AG08395 (cell line): ENCODE measurements at regions not wholly inside any gene's neighbourhood (a gene's known extent, or its start where the extent isn't known, plus 50 kb on each side); places are given as distances from the start of the nearest gene placed in this dataset.
"Not testable (repeated sequence)": the region's sequence is repeated elsewhere in the genome, so short reads cannot be mapped to it uniquely, and the experiment has no call there.

Experiments
- DNase-seq: peaks from one replicate; pipeline ENCODE4 v3.0.0; 2012; ENCODE audit warnings: mixed read lengths, low spot score

DNA sequence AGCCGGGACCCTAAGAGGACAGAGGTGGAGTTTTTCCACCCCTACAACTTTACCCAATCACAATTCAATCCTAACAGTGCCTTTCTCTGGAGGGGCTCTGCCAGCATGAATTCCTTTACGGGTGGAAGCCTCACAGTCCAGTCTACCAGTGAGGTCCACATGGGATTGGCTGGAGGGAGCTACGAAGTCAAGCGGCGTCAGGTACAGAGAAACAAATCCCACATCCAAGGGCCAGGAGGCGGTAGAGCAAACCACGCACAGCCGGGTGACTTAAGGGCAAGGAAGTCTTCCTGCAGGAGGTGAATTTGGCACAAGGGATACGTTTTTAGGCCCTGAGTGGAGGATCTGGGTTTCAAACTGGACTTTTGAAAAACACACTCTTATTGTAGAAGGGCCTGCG, 199.6 kb downstream of the UQCRFS1 start:
- DNase-seq, result no peak

DNA sequence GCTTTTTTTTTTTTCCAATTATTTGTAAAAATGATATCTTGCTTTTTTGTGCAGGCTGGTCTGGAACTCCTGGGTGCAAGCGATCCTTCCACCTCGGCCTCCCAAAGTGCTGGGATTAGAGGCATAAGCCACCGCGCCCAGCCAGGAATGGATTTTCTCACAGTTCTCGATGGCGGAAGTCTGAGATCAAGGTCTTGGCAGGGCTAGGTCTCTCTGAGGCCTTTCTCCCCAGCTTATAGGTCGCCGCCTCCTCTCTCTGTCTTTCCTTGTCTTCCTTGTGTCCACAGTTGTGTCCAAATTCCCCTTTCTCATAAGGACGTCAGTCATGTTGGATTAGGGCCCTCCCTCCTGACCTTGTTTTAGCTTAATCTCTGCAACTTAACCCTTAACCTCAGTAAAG, 200.5 kb downstream of the UQCRFS1 start:
- DNase-seq, result no peak

DNA sequence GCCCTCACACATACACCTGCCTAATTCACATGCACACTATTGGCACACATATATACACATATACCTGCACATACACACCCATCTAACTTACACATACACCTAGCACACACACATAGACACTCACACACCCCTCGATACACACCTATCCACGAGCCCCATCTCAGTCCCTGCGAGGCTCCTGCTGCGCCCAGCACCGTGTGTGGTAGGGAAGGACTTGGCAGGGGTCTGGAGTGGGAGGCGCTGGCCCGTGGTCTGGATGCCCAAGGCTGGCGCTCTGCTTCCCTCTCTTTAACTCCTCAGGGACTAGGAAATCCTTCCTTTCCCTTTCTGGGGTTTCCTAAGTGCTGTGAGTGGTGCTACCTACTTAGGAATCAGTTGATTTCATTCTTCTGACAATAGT, 202.7 kb downstream of the UQCRFS1 start:
- DNase-seq, result no peak

DNA sequence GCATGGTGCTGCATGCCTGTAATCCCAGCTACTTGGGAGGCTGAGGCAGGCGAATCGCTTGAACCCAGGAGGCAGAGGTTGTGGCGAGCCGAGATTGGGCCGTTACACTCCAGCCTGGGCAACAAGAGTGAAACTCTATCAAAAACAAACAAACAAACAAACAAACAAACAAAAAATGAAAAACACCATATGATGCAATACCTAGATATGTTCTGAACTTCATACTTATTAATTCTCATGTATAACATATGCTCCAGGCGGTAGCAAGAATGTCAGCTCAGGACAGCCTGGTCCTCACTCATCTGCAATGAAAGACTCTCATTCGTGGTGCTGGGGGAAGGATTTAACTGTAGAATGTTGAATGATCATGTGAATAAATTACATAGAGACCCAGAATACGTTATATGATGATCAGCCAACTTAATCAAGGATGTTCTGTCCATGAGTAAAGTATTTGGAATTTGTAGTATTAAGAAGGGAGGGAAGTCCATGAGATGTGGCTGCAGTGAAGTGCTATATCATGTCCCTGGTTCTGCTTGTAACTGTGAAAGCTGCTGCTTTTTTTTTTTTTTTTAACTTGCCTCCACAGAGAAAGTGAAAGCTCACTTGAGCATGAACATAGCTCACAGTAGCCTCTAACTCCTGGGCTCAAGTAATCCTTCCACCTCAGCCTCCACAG, 206.8 kb downstream of the UQCRFS1 start:
- peak; percentile 46 for DNase-seq

DNA sequence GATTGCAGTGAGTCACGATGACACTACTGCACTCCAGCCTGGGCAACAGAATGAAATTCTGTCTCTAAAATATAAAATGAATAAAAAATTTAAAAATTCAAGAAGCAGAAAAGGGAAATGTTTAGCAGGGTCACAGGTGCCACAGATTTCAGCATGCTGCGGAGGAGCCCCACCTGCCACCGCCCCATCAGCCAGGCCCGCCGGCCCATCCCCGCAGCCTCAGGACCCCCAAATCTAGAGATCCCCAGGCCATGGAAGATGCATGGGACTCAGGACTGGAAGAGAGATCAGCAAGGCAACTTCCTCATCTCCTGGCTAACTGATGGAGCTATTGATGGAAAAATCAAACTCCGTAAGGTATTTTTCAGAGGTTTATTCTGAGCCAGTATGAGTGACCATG, 208.2 kb downstream of the UQCRFS1 start:
- no peak for DNase-seq

DNA sequence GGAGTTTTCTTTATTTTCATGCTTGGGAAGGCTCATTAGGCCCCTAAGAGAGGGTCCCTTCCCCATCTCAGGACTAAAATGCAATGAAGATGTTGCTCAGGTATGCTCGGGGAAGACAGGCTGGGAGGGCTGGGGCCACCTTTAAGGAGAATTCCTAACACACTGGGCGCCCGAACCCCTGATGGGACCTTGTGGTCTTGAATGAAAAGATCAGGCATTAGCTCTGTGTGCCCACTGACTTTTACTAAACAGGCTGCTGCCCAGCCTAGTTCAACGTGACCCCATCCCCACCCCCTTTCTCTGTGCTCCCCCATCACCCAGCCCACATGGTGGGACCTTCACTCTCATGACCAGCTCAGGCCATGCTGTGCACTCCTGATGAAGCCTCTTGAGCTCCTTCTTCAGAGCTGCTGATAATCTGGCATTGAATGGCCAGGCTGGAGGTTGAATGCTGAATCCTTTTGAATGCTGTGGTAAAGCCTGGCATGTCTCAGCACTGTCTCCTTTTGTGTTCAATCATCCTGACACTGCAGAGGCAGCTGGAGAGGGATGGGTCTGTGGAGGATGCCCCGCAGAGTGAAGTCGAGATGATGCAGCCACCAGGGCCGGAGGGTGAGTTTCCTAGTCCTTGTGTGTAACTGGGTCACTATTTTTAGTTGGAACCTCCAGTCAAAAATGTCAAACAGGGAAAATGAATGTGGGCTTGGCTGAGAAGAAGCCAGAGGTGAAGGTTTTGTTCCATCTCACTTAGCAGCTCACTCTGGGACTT, 209.1 kb downstream of the UQCRFS1 start:
- no peak for DNase-seq

DNA sequence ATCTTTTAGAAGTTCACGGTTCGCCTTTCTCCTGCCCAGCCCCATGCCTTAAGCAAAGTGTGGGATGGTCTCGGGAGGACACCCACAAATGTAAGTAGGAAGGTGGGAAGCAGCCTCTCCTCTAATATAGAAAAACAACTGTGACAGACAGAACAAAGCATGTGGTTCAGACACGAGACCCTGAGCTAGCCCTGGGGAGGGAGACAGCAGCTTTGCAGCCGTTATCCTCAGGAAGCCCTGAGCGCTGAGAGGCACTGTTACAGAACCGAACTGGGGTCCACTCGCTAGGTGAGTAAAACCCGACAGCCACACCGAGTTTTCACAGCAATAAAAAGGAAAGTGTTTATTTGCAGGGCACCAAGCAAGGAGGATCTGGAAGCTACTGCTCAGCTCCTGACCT, 210.6 kb downstream of the UQCRFS1 start:
- no peak for DNase-seq

DNA sequence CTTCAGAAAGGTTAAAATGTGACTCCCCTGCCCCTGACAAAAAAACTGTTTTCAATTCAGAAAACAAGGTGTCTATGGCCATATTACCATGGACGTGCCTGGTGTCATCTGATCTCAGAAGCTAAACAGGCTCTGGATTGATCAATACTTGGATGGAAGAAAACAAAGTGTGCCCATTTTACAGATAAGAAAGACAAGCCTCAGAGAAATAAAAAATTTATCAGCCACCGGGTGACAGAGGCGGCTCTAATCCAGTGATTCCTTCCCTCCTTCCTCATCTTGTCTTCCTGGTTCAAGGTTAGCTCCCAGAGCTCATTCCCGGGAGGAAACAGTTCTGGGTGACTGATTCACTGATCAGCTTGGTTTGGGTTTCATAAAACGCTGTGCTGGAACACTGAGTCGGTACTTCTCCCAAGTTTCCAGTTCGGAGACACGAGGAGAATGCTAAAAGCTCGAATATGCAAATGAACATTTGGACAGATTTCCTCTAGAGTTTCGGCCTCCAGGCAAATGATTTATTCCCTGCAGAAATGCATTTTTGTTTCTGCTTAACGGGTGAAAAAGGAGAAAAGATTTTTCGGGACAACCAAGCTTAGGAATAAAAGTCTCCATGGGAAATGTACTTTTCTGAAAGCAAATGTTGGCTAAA, 211.2 kb downstream of the UQCRFS1 start:
- DNase-seq, result no peak

DNA sequence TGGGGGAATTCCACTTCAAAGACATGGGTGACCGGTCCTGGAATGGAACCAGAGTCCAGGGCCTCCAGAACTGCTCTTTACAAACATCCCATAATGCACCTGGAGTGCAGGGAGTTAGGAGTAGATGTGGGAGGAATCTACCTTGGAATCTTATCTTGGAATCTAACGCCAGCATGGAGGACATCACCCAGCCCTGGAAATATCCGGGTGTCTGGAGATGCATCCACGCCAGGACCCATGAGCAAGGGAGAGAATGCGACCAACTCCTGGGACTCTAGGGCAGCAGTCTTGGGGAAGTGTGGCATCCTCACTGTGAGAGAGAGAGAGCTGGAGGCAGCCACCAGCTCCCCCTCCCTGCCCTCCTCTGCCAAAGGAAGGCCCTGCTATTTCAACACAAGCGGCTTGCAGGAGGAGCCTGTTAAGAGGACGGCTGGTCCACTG, 211.8 kb downstream of the UQCRFS1 start:
- peak; percentile 11 for DNase-seq

DNA sequence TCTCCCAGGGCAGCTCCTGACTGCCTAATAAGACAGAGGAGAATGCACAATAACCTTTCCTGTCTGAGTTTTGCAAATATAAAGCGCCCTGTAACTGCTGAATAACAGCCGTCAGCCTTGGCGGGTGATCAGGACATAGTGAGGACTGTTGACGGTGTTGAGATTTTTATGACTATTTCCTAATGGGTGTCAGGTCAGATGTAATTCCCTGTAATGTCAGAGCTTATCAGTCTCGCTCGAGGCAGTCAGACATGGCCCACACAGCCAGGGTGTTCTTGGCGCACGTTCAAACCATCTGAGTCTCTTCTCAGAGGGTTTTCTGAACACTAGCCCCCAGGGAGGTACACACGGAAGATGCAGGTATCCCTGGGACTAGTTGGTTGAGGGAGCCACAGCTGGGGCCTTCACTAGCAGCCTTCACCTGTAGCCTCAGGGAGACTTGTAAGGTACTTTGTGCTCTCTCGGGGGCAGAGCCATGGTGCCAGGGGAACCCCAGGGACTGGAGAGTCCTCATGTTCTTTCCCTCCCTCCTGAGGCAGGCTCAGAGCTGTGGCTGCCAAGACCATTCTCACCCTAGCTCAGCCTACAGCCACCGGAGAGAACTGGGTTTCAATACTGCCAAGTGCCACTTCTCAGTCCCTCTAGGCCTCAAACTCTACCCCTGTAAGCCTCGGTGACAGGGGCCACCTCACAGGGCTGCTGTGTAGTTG, 213.1 kb downstream of the UQCRFS1 start:
- DNase-seq, result no peak

DNA sequence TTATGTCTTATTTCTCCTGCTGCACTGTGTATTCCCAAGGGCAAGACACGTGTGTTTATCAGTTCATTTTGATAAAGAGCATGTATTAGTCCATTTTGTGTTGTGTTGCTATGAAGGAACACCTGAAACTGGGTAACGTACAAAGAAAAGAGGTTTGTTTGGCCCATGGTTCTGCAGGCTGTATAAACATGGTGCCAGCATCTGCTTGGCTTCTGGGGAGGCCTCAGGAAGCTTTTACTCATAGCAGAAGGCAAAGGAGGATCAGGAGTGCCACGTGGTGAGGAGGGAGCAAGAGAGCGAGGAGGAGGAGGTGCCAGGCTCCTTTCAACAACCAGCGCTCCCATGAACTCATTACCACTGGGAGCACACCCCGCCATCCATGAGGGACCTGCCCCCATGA, 214.0 kb downstream of the UQCRFS1 start:
- no peak for DNase-seq

DNA sequence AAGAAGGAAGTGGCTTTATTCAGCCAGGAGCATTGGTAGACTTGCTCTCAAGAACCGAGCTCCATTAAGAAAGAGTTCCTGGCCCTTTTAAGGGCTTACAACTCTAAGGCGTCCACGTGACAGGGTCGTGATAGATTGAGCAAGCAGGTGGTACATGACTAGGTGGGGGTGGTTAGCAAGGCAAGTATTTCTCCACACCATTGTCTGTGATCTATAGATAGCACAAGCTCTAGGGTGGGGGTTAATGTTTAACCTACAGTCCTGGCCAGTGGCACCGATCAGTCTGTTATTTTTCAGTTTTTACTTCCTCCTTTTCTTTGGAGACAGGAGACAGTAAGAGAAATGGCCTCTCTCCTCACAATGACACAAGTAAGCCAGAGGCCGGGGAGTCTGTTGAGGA, 215.1 kb downstream of the UQCRFS1 start:
- not testable (repeated sequence) for DNase-seq

DNA sequence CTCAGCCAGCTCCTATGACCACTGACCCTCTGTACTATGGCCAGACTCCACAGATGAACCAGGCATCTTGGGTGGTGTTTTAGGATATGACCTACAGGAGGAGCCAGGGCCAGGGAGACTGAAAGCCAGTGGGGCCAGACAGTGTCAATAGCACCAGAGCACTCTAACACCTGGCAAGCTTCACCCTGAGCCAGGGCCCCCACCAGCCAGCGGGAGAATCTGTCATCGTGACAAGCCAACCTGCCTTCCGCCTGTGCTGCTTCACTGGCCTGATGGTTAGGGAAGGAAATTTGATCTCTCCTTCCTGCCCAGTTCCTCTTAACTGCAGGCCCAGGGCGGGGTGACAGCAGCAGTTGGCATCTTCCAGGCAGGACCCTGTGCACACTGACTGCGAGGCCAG, 222.4 kb downstream of the UQCRFS1 start:
- no peak for DNase-seq

DNA sequence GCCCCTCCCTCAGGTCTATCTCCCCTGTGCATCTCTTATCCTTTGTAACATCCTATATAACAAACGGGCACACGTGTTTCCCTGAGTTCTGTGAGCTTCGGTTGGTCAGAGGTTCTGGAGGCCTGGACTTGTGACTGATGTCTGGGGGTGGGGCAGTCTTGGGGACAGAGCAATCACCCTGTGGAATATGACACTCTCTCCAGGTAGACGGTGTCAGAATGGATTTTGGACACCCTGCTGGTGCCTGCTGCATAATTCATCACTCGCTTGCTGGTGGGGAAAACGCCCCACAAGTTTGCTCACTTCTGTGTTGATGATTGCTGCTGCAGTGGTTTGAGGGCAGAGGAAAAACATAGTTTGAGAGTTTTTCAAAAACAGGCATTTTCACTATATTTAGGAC, 223.2 kb downstream of the UQCRFS1 start:
- DNase-seq, result no peak

DNA sequence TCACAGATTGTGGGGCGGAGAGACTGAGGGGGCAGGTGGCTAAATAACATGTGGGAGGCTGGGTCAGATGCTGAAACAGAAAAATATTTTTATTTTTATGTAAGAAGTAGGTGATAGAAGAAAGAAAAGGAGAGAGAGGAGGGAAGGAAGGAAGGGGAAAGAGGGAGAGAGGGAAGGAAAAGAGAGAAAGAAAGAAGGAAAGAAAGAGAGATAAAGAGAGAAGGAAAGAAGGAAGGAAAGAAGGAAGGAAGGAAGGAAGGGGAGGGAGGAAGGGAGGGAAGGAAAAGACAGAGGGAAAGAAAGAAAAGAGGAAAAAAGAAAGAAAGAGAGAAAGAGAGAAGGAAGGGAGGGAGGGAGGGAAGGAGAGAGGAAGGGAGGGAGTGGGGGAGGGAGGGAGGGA, 224.9 kb downstream of the UQCRFS1 start:
- DNase-seq, result no peak

DNA sequence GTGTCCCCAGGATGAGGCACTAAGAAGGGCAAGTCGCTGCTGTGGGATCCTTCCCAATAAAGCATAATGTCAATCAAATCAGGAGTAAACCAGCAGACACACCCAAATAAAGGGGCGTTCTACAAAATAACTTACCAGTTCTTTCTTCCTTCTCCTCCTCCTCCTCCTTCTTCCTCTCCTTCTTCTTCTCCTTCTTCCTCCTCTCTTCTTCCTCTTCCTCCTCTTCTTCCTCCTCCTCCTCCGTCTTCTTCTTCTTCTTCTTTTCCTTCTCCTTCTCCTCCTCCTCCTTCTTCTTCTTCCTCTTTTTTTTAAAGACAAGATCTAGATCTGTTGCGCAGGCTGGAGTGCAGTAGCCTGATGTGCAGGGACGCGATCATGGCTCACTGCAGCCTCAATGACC, 225.8 kb downstream of the UQCRFS1 start:
- DNase-seq, result no peak

DNA sequence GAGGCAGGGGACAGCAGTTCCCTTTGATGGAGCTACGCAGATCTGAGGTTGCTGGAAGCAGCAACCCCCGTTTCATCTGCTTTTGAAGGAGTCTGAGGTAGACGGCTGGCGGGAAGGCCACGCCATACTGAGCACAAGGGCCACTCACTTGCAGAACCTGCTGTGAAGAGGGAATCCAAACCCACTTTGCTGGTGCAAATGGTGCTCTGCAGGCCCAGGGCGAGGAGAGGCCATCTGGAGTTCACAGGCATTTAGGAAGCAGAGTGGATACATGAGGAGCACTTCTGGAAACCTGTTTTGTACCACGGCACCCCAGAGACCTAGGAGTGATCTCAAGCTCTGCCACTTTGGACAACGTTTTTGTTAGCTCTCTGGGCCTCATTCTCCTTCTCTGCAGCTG, 227.8 kb downstream of the UQCRFS1 start:
- no peak for DNase-seq

DNA sequence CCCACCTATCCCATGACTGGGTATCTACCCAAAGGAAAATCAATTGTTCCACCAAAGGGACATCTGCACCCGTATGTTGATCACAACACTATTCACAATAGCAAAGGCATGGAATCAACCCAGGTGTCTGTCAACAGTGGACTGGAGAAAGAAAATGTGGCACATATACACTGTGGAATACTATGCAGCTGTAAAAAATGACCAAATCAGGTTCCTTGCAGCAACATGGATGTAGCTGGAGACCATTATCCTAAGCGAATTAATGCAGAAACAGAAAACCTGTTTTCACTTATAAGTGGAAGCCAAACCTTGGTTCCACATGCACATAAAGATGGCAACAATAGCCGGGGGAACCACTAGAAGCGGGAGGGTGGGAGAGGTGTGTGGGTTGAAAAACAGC, 228.6 kb downstream of the UQCRFS1 start:
- DNase-seq, result no peak

DNA sequence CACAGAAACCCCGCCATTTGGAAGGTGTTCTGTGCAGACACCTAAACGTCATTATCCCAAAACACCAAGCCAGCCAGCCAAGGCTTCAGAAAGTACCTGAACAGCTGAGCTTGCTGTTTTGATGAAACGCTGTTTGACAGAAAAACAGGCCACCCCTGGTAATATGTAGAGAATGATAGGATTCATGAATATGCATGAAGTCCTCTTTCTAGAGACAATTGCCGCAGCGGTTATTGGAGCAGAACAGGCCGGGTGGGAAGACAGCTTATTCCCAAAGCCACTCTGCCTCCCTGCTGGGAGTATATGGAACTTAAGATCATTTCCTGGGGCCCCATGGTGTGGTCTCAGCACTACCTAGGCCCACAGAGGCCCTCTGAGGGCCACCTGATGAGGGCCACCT, 229.5 kb downstream of the UQCRFS1 start:
- no peak for DNase-seq

DNA sequence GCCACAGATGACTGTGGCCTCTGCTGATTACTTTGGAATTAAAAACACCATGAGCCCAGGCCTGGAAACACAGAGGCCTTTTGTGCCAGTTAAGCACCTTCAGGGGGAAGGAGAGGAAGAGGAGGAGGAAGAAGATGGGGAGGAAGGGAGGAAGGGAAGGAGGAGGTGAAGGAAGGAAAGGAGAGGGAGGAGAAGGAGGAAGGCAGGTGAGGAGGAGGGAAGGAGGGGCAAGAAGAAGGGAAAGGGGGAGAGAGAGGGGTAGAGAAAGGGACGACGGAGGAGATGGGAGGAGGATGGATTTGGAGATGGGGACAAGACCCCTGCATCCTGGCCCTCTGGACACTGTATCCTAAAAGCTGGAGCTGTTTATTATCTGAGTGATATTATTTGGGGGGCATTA, 231.0 kb downstream of the UQCRFS1 start:
- no peak for DNase-seq

DNA sequence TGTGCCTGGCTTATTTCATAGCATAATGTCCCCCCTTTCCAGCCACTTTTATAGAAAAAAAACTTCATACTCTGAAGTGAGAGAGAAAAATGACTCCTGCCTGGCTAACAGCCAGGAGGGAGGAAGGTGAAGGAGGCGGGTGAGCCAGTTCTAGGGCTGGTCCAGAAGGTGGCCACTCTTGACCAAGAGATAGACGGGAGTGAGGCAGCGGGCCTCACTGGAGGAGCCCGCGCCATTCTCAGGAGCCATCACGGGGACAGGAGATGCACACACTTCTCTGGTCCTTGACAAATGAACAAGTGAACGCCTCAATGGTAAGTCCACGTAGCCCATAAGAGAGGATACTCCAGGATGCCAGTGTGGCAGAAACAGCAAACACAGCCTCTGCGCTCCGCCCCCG, 231.4 kb downstream of the UQCRFS1 start:
- no peak for DNase-seq

DNA sequence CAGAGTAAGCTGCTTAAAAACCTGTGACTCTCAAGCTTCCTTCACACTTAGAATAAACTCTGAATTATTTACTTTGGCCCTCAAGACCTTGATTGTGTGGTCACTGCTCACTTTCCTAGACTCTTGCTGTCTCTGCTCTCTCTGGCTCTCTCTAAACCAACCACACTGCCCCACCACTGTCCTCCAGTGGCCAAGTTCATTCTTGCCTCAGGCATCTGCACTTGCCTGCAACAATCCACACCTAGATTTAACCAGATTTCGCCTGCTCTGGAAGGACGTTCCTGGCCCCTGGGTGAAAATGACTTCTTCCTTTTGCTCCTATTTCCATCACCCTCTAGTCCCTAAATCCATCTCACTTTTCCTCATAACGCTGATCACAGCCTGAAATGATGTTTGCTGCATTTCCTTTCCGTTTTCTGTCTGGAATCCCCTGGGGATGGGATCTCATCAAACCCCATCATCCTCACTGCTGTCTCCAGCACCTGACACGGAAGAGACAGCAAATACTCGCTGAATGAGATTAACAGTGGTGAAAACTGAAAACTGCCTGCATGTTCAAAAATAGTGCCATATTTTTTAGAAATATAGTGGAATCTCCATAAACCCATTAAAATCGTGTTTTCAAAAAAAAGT, 232.6 kb downstream of the UQCRFS1 start:
- DNase-seq, result peak; percentile 65
